ENCODE measurements at regions not wholly inside any gene's neighbourhood (a gene's known extent, or its start where the extent isn't known, plus 50 kb on each side); places are given as distances from the start of the nearest gene placed in this dataset.

DNA sequence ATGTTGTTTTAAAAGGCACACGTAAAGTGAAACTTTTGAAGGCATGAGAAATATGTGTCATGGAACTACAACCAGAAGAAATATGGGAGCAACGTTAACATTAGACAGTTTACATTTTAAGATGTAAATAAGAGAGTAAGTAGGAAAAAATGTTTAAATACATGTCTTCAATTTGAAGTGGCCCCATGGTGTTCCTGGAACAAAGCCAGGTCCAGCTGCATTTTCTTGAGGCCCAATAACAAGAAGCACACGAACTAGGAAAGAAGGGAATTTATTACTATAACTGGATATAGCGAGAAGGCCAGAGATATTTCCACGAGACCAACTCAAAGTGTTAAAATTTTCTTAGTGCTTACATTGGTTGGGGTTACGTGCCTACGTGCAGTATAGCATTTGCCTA, 458.1 kb downstream of the KCTD8 start:
- ChIA-PET CTCF (interaction anchor here (0.7 kb wide), 1 partner anchor 459 kb away, joined by 3 read pairs; no protein-coding TSS in a partner anchor), POLR2A (no interaction called here)
- H3K9me3 ChIP-seq (ENCODE audit: control insufficient read depth, insufficient read depth, low read depth, low read length): no peaks in the 10 kb centered on the region
- no peak overlapping the region for H3K4me3 ChIP-seq (ENCODE audit: low read depth, low read length)
- H3K27ac ChIP-seq (ENCODE audit: extremely low read depth, low read depth, low read length): no peak overlapping the region
- TF ChIP-seq ZNF2 (tag by site-specific recombination; IDR thresholded peaks at IDR 0.05) (no peak), MYNN (tag by site-specific recombination; IDR thresholded peaks at IDR 0.05; ENCODE audit: borderline replicate concordance) (no peak), ZNF776 (tag by site-specific recombination; IDR thresholded peaks at IDR 0.05; ENCODE audit: borderline replicate concordance) (no peak), ZNF624 (tag by site-specific recombination; IDR thresholded peaks at IDR 0.05) (no peak), MZF1 (tag by site-specific recombination; IDR thresholded peaks at IDR 0.05; ENCODE audit: borderline replicate concordance) (no peak), ZNF596 (tag by site-specific recombination; IDR thresholded peaks at IDR 0.05) (no peak), GLIS2 (tag by site-specific recombination; IDR thresholded peaks at IDR 0.05) (no peak), ZNF341 (tag by site-specific recombination; IDR thresholded peaks at IDR 0.05; ENCODE audit: low read depth) (no peak), ZNF610 (tag by site-specific recombination; IDR thresholded peaks at IDR 0.05; ENCODE audit: borderline replicate concordance) (no peak), ZNF433 (tag by site-specific recombination; IDR thresholded peaks at IDR 0.05; ENCODE audit: low read depth) (no peak), ZNF157 (tag by site-specific recombination; IDR thresholded peaks at IDR 0.05) (no peak)
- TF ChIP-seq, protein P1, sequence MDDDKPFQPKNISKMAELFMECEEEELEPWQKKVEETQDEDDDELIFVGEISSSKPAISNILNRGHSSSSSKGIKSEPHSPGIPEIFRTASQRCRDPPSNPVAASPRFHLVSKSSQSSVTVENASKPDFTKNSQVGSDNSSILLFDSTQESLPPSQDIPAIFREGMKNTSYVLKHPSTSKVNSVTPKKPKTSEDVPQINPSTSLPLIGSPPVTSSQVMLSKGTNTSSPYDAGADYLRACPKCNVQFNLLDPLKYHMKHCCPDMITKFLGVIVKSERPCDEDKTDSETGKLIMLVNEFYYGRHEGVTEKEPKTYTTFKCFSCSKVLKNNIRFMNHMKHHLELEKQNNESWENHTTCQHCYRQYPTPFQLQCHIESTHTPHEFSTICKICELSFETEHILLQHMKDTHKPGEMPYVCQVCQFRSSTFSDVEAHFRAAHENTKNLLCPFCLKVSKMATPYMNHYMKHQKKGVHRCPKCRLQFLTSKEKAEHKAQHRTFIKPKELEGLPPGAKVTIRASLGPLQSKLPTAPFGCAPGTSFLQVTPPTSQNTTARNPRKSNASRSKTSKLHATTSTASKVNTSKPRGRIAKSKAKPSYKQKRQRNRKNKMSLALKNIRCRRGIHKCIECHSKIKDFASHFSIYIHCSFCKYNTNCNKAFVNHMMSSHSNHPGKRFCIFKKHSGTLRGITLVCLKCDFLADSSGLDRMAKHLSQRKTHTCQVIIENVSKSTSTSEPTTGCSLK (tag by site-specific recombination; IDR thresholded peaks at IDR 0.05): no peak
- TF ChIP-seq, protein P2, sequence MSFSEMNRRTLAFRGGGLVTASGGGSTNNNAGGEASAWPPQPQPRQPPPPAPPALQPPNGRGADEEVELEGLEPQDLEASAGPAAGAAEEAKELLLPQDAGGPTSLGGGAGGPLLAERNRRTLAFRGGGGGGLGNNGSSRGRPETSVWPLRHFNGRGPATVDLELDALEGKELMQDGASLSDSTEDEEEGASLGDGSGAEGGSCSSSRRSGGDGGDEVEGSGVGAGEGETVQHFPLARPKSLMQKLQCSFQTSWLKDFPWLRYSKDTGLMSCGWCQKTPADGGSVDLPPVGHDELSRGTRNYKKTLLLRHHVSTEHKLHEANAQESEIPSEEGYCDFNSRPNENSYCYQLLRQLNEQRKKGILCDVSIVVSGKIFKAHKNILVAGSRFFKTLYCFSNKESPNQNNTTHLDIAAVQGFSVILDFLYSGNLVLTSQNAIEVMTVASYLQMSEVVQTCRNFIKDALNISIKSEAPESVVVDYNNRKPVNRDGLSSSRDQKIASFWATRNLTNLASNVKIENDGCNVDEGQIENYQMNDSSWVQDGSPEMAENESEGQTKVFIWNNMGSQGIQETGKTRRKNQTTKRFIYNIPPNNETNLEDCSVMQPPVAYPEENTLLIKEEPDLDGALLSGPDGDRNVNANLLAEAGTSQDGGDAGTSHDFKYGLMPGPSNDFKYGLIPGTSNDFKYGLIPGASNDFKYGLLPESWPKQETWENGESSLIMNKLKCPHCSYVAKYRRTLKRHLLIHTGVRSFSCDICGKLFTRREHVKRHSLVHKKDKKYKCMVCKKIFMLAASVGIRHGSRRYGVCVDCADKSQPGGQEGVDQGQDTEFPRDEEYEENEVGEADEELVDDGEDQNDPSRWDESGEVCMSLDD (tag by site-specific recombination; IDR thresholded peaks at IDR 0.05): no peak
- TF ChIP-seq, protein P3, sequence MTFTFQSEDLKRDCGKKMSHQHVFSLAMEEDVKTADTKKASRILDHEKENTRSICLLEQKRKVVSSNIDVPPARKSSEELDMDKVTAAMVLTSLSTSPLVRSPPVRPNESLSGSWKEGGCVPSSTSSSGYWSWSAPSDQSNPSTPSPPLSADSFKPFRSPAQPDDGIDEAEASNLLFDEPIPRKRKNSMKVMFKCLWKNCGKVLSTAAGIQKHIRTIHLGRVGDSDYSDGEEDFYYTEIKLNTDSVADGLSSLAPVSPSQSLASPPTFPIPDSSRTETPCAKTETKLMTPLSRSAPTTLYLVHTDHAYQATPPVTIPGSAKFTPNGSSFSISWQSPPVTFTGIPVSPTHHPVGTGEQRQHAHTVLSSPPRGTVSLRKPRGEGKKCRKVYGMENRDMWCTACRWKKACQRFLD (tag by site-specific recombination; IDR thresholded peaks at IDR 0.05): no peak
- TF ChIP-seq, protein P4, sequence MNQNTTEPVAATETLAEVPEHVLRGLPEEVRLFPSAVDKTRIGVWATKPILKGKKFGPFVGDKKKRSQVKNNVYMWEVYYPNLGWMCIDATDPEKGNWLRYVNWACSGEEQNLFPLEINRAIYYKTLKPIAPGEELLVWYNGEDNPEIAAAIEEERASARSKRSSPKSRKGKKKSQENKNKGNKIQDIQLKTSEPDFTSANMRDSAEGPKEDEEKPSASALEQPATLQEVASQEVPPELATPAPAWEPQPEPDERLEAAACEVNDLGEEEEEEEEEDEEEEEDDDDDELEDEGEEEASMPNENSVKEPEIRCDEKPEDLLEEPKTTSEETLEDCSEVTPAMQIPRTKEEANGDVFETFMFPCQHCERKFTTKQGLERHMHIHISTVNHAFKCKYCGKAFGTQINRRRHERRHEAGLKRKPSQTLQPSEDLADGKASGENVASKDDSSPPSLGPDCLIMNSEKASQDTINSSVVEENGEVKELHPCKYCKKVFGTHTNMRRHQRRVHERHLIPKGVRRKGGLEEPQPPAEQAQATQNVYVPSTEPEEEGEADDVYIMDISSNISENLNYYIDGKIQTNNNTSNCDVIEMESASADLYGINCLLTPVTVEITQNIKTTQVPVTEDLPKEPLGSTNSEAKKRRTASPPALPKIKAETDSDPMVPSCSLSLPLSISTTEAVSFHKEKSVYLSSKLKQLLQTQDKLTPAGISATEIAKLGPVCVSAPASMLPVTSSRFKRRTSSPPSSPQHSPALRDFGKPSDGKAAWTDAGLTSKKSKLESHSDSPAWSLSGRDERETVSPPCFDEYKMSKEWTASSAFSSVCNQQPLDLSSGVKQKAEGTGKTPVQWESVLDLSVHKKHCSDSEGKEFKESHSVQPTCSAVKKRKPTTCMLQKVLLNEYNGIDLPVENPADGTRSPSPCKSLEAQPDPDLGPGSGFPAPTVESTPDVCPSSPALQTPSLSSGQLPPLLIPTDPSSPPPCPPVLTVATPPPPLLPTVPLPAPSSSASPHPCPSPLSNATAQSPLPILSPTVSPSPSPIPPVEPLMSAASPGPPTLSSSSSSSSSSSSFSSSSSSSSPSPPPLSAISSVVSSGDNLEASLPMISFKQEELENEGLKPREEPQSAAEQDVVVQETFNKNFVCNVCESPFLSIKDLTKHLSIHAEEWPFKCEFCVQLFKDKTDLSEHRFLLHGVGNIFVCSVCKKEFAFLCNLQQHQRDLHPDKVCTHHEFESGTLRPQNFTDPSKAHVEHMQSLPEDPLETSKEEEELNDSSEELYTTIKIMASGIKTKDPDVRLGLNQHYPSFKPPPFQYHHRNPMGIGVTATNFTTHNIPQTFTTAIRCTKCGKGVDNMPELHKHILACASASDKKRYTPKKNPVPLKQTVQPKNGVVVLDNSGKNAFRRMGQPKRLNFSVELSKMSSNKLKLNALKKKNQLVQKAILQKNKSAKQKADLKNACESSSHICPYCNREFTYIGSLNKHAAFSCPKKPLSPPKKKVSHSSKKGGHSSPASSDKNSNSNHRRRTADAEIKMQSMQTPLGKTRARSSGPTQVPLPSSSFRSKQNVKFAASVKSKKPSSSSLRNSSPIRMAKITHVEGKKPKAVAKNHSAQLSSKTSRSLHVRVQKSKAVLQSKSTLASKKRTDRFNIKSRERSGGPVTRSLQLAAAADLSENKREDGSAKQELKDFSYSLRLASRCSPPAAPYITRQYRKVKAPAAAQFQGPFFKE (tag by site-specific recombination; IDR thresholded peaks at IDR 0.05; ENCODE audit: borderline replicate concordance): no peak
- TF ChIP-seq, protein P5, sequence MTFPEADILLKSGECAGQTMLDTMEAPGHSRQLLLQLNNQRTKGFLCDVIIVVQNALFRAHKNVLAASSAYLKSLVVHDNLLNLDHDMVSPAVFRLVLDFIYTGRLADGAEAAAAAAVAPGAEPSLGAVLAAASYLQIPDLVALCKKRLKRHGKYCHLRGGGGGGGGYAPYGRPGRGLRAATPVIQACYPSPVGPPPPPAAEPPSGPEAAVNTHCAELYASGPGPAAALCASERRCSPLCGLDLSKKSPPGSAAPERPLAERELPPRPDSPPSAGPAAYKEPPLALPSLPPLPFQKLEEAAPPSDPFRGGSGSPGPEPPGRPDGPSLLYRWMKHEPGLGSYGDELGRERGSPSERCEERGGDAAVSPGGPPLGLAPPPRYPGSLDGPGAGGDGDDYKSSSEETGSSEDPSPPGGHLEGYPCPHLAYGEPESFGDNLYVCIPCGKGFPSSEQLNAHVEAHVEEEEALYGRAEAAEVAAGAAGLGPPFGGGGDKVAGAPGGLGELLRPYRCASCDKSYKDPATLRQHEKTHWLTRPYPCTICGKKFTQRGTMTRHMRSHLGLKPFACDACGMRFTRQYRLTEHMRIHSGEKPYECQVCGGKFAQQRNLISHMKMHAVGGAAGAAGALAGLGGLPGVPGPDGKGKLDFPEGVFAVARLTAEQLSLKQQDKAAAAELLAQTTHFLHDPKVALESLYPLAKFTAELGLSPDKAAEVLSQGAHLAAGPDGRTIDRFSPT (tag by site-specific recombination; IDR thresholded peaks at IDR 0.05): no peak
- TF ChIP-seq, protein P6, sequence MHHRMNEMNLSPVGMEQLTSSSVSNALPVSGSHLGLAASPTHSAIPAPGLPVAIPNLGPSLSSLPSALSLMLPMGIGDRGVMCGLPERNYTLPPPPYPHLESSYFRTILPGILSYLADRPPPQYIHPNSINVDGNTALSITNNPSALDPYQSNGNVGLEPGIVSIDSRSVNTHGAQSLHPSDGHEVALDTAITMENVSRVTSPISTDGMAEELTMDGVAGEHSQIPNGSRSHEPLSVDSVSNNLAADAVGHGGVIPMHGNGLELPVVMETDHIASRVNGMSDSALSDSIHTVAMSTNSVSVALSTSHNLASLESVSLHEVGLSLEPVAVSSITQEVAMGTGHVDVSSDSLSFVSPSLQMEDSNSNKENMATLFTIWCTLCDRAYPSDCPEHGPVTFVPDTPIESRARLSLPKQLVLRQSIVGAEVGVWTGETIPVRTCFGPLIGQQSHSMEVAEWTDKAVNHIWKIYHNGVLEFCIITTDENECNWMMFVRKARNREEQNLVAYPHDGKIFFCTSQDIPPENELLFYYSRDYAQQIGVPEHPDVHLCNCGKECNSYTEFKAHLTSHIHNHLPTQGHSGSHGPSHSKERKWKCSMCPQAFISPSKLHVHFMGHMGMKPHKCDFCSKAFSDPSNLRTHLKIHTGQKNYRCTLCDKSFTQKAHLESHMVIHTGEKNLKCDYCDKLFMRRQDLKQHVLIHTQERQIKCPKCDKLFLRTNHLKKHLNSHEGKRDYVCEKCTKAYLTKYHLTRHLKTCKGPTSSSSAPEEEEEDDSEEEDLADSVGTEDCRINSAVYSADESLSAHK (tag by site-specific recombination; IDR thresholded peaks at IDR 0.05): no peak
- H3K36me3 ChIP-seq (ENCODE audit: control insufficient read depth in 2 of 2, insufficient read depth in 1 of 2, low read length in 2 of 2): no peaks in the 10 kb centered on the region
- H3K4me1 ChIP-seq (ENCODE audit: control insufficient read depth, insufficient read depth, low read length): no peaks in the 10 kb centered on the region
